ENCODE measurements at regions not wholly inside any gene's neighbourhood (a gene's known extent, or its start where the extent isn't known, plus 50 kb on each side); places are given as distances from the start of the nearest gene placed in this dataset.

DNA sequence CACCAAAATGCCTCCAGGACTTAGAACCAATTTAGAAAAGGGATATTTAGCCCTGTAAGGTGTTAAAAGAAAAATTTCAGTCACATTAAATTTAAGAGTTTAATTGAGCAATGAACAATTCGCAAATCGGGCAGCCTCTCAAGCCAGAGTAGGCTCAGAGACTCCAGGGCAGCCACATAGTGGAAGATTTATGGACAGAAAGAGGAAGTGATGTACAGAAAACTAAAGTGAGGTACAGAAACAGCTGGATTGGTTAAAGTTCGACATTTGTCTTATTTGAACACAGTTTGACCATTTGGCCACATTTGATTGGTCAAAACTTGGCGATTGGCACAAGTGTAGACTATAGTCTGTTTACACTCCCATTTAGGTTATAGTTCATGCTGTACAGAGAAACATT, 525.9 kb upstream of the ZNF608 start:
- H3K4me1 ChIP-seq = no peaks in the 10 kb centered on the region
- H3K9me3 ChIP-seq (ENCODE audit: low read depth) = no peaks in the 10 kb centered on the region
- no peaks in the 10 kb centered on the region for H4K20me1 ChIP-seq (ENCODE audit: low read depth)
- no peak overlapping the region for H3K4me2 ChIP-seq
- no peak overlapping the region for H3K4me3 ChIP-seq
- no peaks in the 10 kb centered on the region for H3K79me2 ChIP-seq (ENCODE audit: low read depth)
- Mint-ChIP-seq H3K4me3 (no peak overlapping the region), H3K4me1 (peaks cover 45% of the 10 kb centered on the region), H3K36me3 (no peaks in the 10 kb centered on the region), H3K9me3 (no peaks in the 10 kb centered on the region), H3K27ac (peak overlapping the region; percentile 25), H3K27me3 (ENCODE audit: insufficient read depth, low read depth) (no peaks in the 10 kb centered on the region)
- no peaks in the 10 kb centered on the region for H3F3A ChIP-seq (ENCODE audit: low read depth)
- no peak overlapping the region for H2AFZ ChIP-seq (replicated peaks)
- TF ChIP-seq EZH2phosphoT487 (IDR thresholded peaks at IDR 0.05) (no peak), EZH2 (IDR thresholded peaks at IDR 0.05) (no peak)
- TF ChIP-seq, protein P1, sequence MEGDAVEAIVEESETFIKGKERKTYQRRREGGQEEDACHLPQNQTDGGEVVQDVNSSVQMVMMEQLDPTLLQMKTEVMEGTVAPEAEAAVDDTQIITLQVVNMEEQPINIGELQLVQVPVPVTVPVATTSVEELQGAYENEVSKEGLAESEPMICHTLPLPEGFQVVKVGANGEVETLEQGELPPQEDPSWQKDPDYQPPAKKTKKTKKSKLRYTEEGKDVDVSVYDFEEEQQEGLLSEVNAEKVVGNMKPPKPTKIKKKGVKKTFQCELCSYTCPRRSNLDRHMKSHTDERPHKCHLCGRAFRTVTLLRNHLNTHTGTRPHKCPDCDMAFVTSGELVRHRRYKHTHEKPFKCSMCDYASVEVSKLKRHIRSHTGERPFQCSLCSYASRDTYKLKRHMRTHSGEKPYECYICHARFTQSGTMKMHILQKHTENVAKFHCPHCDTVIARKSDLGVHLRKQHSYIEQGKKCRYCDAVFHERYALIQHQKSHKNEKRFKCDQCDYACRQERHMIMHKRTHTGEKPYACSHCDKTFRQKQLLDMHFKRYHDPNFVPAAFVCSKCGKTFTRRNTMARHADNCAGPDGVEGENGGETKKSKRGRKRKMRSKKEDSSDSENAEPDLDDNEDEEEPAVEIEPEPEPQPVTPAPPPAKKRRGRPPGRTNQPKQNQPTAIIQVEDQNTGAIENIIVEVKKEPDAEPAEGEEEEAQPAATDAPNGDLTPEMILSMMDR (IDR thresholded peaks at IDR 0.05) = no peak
- H3K36me3 ChIP-seq = no peaks in the 10 kb centered on the region
- no peak overlapping the region for H3K27ac ChIP-seq
- H3K27me3 ChIP-seq = no peaks in the 10 kb centered on the region
- DNase-seq (ENCODE audit: low spot score) = no peak
- no peak overlapping the region for H3K9ac ChIP-seq

DNA sequence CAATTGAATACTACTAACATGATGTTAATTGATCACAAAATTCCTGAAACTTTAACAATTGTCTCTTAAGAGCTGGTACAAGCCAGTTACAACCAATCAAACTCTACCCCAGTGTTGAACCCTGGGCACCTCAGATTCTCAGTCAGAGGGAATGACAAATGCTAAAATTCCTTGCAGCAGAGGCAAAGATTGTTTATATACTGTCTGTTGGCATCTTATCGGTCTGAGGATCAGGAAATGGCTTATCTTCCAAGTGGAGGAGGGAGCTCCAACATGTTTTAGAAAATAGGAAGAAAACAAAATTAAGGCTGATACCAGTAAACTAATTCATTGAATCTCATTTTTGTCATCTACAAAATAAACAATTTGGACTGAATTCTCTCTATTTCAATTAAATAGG, 527.8 kb upstream of the ZNF608 start:
- Mint-ChIP-seq H3K27ac (no peak overlapping the region), H3K4me1 (peaks cover 60% of the 10 kb centered on the region), H3K9me3 (no peaks in the 10 kb centered on the region), H3K36me3 (no peaks in the 10 kb centered on the region), H3K27me3 (ENCODE audit: insufficient read depth, low read depth) (no peaks in the 10 kb centered on the region), H3K4me3 (no peak overlapping the region)
- Histone ChIP-seq H3K4me3 (no peak overlapping the region), H3F3A (ENCODE audit: low read depth) (no peaks in the 10 kb centered on the region), H3K27me3 (no peaks in the 10 kb centered on the region), H3K79me2 (ENCODE audit: low read depth) (no peaks in the 10 kb centered on the region), H3K9me3 (ENCODE audit: low read depth) (no peaks in the 10 kb centered on the region), H3K27ac (no peak overlapping the region), H3K4me2 (no peak overlapping the region), H3K9ac (no peak overlapping the region), H3K4me1 (no peaks in the 10 kb centered on the region), H3K36me3 (no peaks in the 10 kb centered on the region), H4K20me1 (ENCODE audit: low read depth) (no peaks in the 10 kb centered on the region), H2AFZ (replicated peaks) (no peak overlapping the region)
- TF ChIP-seq, protein P1 (IDR thresholded peaks at IDR 0.05) = no peak
- TF ChIP-seq EZH2 (IDR thresholded peaks at IDR 0.05) (no peak), EZH2phosphoT487 (IDR thresholded peaks at IDR 0.05) (no peak)
- no peak for DNase-seq (ENCODE audit: low spot score)

DNA sequence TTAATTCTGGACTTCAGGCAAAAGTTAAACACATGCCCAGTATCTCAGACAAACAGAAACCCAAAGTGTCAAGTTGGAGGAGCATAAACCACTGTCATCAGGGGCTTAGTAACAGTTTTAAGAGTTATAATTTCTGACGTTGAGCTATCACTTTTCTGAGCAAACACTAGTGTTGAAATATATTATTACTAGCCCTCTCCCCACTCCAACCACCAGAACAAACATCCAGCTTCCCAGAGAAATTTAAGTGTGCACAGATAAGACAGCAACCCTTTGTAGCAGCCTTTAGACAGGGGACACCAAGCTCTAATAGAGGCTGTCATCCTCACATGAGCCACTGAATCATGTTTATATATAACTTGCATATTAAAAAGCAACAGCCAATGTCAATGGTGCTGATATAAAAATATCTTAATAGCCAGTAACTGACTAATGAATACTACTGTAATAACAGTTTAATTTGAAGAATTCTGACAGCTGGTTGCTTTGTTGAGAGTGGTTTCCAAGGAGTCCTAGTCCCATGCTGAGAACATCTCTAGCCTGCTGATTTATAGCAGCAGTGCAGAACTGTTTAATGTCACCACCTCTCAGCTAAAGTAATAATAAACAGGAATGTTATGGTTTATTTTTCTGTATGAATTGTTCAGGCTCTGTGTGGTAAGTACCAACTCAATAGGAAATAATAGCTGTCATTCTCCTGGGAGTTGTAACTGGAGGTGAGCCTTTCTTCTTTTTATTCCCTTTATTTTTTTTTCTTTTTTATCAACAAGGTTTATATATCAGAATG, 528.7 kb upstream of the ZNF608 start:
- peak overlapping the region; percentile 87 for H3K27ac Mint-ChIP-seq
- no peak overlapping the region for H3K9ac ChIP-seq
- no peaks in the 10 kb centered on the region for H3K4me1 ChIP-seq
- H3K9me3 ChIP-seq (ENCODE audit: low read depth) = no peaks in the 10 kb centered on the region
- no peaks in the 10 kb centered on the region for H3K27me3 Mint-ChIP-seq (ENCODE audit: insufficient read depth, low read depth)
- no peak overlapping the region for H3K4me3 ChIP-seq
- H3K27me3 ChIP-seq = no peaks in the 10 kb centered on the region
- no peak for TF ChIP-seq EZH2 (IDR thresholded peaks at IDR 0.05)
- TF ChIP-seq, protein P1 (IDR thresholded peaks at IDR 0.05) = no peak
- no peak for TF ChIP-seq EZH2phosphoT487 (IDR thresholded peaks at IDR 0.05)
- DNase-seq (ENCODE audit: low spot score) = no peak
- no peaks in the 10 kb centered on the region for H3F3A ChIP-seq (ENCODE audit: low read depth)
- H3K79me2 ChIP-seq (ENCODE audit: low read depth) = no peaks in the 10 kb centered on the region
- H3K36me3 Mint-ChIP-seq = no peaks in the 10 kb centered on the region
- H3K4me3 Mint-ChIP-seq = no peak overlapping the region
- H2AFZ ChIP-seq (replicated peaks) = no peak overlapping the region
- H3K4me2 ChIP-seq = no peak overlapping the region
- no peaks in the 10 kb centered on the region for H4K20me1 ChIP-seq (ENCODE audit: low read depth)
- no peaks in the 10 kb centered on the region for H3K36me3 ChIP-seq
- H3K9me3 Mint-ChIP-seq = no peaks in the 10 kb centered on the region
- peaks cover 62% of the 10 kb centered on the region for H3K4me1 Mint-ChIP-seq
- H3K27ac ChIP-seq = no peak overlapping the region
